WERI-Rb-1 (cell line): ENCODE measurements at regions not wholly inside any gene's neighbourhood (a gene's known extent, or its start where the extent isn't known, plus 50 kb on each side); places are given as distances from the start of the nearest gene placed in this dataset.
"Not testable (repeated sequence)": the region's sequence is repeated elsewhere in the genome, so short reads cannot be mapped to it uniquely, and the experiment has no call there.

Experiments used
- DNase-seq: peaks from one replicate; pipeline ENCODE4 v3.0.0-alpha.2; 2020
- H3K27ac ChIP-seq: fragments of 250-450 bp; sonication (Bioruptor Pico); 2 replicates; pipeline ENCODE4 v1.5.1; 2020; ENCODE audit warnings: mild to moderate bottlenecking, moderate library complexity
- H3K27me3 ChIP-seq: fragments of 250-450 bp; sonication (Bioruptor Pico); 2 replicates; pipeline ENCODE4 v1.5.1; 2021; ENCODE audit warnings: mild to moderate bottlenecking, low read depth, moderate library complexity; ENCODE audit not compliant: insufficient read depth, severe bottlenecking
- H3K36me3 ChIP-seq: fragments of 250-450 bp; sonication (Bioruptor Pico); 2 replicates; pipeline ENCODE4 v1.5.1; 2020; ENCODE audit warnings: mild to moderate bottlenecking, moderate library complexity
- H3K4me3 ChIP-seq: 2 replicates; pipeline ENCODE4 v1.5.1; 2011; ENCODE audit warnings: low read depth, mild to moderate bottlenecking, control low read depth, low read length
- H3K9me3 ChIP-seq: fragments of 250-450 bp; sonication (Bioruptor Pico); 2 replicates; pipeline ENCODE4 v1.5.1; 2021; ENCODE audit warnings: mild to moderate bottlenecking, moderate library complexity; ENCODE audit not compliant: severe bottlenecking
- TF ChIP-seq, protein P1 (sequence below): IDR thresholded peaks from 2 replicates; pipeline ENCODE4 v1.5.1; 2011; ENCODE audit warnings: low read depth, mild to moderate bottlenecking, control low read depth, inconsistent platforms, low read length

DNA sequence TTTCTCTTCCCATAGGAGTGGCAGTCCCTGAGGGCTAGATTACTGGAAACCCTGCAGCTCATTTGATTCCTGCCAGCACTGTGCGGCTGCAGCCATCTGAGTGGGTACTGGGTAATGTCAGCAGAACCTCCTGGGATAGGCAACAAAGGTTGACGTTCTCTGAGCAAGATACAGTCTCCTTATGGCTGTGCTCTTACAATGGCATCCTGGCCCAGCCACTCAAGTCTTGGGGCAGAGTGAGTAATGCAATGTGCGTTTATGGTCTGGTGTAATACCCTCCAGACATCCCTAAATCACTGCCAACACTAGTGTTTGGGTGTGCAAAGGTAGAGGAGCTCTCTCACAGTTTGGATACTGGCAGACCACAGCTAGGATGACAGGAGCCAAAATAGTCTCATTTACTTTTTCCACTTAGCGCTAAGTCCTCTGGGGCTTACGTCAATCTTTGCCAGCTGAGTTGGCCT is 775.8 kb downstream of the ZNF385D start:
- no peak for DNase-seq
- Histone ChIP-seq H3K9me3 (no peaks in the 10 kb centered on the region), H3K36me3 (no peaks in the 10 kb centered on the region), H3K27ac (no peak overlapping the region), H3K27me3 (no peaks in the 10 kb centered on the region), H3K4me3 (no peak overlapping the region)
- TF ChIP-seq, protein P1, sequence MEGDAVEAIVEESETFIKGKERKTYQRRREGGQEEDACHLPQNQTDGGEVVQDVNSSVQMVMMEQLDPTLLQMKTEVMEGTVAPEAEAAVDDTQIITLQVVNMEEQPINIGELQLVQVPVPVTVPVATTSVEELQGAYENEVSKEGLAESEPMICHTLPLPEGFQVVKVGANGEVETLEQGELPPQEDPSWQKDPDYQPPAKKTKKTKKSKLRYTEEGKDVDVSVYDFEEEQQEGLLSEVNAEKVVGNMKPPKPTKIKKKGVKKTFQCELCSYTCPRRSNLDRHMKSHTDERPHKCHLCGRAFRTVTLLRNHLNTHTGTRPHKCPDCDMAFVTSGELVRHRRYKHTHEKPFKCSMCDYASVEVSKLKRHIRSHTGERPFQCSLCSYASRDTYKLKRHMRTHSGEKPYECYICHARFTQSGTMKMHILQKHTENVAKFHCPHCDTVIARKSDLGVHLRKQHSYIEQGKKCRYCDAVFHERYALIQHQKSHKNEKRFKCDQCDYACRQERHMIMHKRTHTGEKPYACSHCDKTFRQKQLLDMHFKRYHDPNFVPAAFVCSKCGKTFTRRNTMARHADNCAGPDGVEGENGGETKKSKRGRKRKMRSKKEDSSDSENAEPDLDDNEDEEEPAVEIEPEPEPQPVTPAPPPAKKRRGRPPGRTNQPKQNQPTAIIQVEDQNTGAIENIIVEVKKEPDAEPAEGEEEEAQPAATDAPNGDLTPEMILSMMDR: no peak

GRCh38 chr3:20974396-20974795 is 776.6 kb downstream of the ZNF385D start:
- no peaks in the 10 kb centered on the region for H3K36me3 ChIP-seq
- H3K4me3 ChIP-seq: no peak overlapping the region
- TF ChIP-seq, protein P1: no peak
- no peak for DNase-seq
- no peaks in the 10 kb centered on the region for H3K9me3 ChIP-seq
- H3K27me3 ChIP-seq: no peaks in the 10 kb centered on the region
- H3K27ac ChIP-seq: no peak overlapping the region

- H3K4me3 ChIP-seq, DNase-seq, H3K27me3 ChIP-seq, H3K36me3 ChIP-seq, H3K9me3 ChIP-seq, H3K27ac ChIP-seq: not testable (repeated sequence)
Measured at GRCh38 chr3:20970807-20971206, 780.2 kb downstream of the ZNF385D start.

- H3K27me3 ChIP-seq, H3K9me3 ChIP-seq, DNase-seq, H3K27ac ChIP-seq, H3K4me3 ChIP-seq, H3K36me3 ChIP-seq: not testable (repeated sequence)
Measured at GRCh38 chr3:20967485-20967884, 781.5 kb upstream of the SGO1 start.

DNA sequence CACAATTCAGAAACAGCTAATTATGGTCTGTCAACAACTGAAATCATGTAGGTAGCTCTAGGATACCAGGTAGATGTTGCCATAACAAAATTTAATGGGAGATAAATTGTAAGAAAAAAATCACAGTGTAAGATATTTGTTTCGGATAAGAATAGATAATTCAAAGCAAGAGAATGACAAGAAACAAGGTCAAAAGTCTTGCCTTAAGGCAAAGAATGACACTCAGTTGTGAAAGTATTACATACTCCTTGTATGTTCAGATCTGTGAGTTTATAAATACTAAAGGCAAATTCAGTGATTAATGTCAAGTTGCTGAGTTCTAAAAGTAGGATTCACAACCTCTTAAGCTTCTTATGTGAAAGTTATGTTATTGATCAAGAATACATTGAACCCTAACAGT is 772.2 kb upstream of the SGO1 start:
- Histone ChIP-seq H3K27me3 (no peaks in the 10 kb centered on the region), H3K36me3 (no peaks in the 10 kb centered on the region), H3K27ac (no peak overlapping the region), H3K4me3 (no peak overlapping the region), H3K9me3 (no peaks in the 10 kb centered on the region)
- TF ChIP-seq, protein P1: no peak
- no peak for DNase-seq

GRCh38 chr3:20945892-20946291 is 759.9 kb upstream of the SGO1 start:
- H3K9me3 ChIP-seq: no peaks in the 10 kb centered on the region
- TF ChIP-seq, protein P1: no peak
- no peak for DNase-seq
- H3K36me3 ChIP-seq: no peaks in the 10 kb centered on the region
- H3K4me3 ChIP-seq: no peak overlapping the region
- H3K27me3 ChIP-seq: no peaks in the 10 kb centered on the region
- no peak overlapping the region for H3K27ac ChIP-seq

DNA sequence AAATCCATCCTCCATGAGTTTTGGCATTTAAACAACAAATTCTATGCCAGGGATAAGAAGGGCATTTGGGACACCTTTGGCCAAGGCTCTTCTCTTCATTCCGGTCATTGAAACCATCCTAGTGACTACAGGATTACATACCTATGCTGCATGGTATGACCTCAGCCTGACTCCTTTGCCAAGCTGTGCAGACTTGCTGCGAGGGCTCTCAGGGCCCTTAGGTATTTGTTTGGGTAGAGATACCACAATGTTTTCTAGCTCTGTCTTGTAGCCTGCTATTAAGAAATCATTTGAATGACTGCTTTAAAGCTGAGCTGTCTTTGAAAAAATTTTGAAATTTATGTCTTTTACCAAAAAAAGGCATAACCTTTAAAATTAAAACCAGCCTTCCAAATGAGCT is 749.8 kb upstream of the SGO1 start:
- TF ChIP-seq, protein P1: no peak
- H3K4me3 ChIP-seq: no peak overlapping the region
- DNase-seq: no peak
- H3K9me3 ChIP-seq: no peaks in the 10 kb centered on the region
- no peaks in the 10 kb centered on the region for H3K36me3 ChIP-seq
- H3K27me3 ChIP-seq: no peaks in the 10 kb centered on the region
- H3K27ac ChIP-seq: no peak overlapping the region
